Spleen (tissue), 11 donors: ENCODE measurements at regions not wholly inside any gene's neighbourhood (a gene's known extent, or its start where the extent isn't known, plus 50 kb on each side); places are given as distances from the start of the nearest gene placed in this dataset.

Source experiments
- DNase-seq: peaks from one replicate; pipeline ENCODE4 v3.0.0-alpha.2; 2020
- H3K27ac ChIP-seq, 8 donors: fragments of 200-600 bp; sonication (generic) in 7 of 8; 1 replicate in 4 of 8; 2 replicates in 4 of 8; pipeline versions ENCODE4 v1.5.0 to v1.8.0; 2016 to 2021; ENCODE audit warnings: inconsistent platforms in 4 of 8, mild to moderate bottlenecking in 4 of 8, moderate library complexity in 1 of 8
- H3K27me3 ChIP-seq, 7 donors: fragments of 200-600 bp; sonication (generic) in 6 of 7; replicated peaks in 1 of 7; 1 replicate in 4 of 7; 2 replicates in 3 of 7; pipeline versions ENCODE4 v1.5.0 to v1.8.0; 2016 to 2021; ENCODE audit warnings: inconsistent platforms in 3 of 7, mild to moderate bottlenecking in 1 of 7
- H3K36me3 ChIP-seq, 6 donors: fragments of 200-600 bp; sonication (generic) in 5 of 6; 1 replicate in 4 of 6; 2 replicates in 2 of 6; pipeline versions ENCODE4 v1.5.0 to v1.8.0; 2016 to 2021; ENCODE audit warnings: inconsistent platforms in 2 of 6
- H3K4me1 ChIP-seq, 6 donors: fragments of 200-600 bp; sonication (generic) in 5 of 6; 1 replicate in 3 of 6; 2 replicates in 3 of 6; pipeline versions ENCODE4 v1.5.0 to v1.8.0; 2016 to 2021; ENCODE audit warnings: inconsistent platforms in 3 of 6
- H3K4me3 ChIP-seq, 8 donors: fragments of 200-600 bp; sonication (generic) in 7 of 8; 1 replicate in 4 of 8; 2 replicates in 4 of 8; pipeline versions ENCODE4 v1.5.0 to v1.8.0; 2016 to 2021; ENCODE audit warnings: inconsistent platforms in 4 of 8, mild to moderate bottlenecking in 4 of 8, moderate library complexity in 2 of 8
- H3K9me3 ChIP-seq, 8 donors: fragments of 200-600 bp; sonication (generic) in 7 of 8; 1 replicate in 4 of 8; 2 replicates in 4 of 8; pipeline versions ENCODE4 v1.5.0 to v1.8.0; 2016 to 2021; ENCODE audit warnings: inconsistent platforms in 4 of 8
- CTCF ChIP-seq, 11 experiments: fragments of 200-600 bp in 7 of 11; fragments of 450-650 bp in 4 of 11; sonication (generic) in 4 of 11; IDR thresholded peaks in 8 of 11; conservative IDR thresholded peaks in 3 of 11; 1 replicate in 7 of 11; 2 replicates in 4 of 11; pipeline versions ENCODE4 v1.4.0 to v1.8.0; 2016 to 2021; ENCODE audit warnings: antibody characterized with exemption in 11 of 11, inconsistent platforms in 4 of 11, mild to moderate bottlenecking in 1 of 11
- POLR2A ChIP-seq, 3 donors: fragments of 450-650 bp; IDR thresholded peaks; one replicate each; pipeline ENCODE4 v1.5.1; 2017; ENCODE audit warnings: antibody characterized with exemption in 3 of 3, mild to moderate bottlenecking in 1 of 3
- POLR2AphosphoS5 ChIP-seq, 3 donors: sonication (generic); formaldehyde crosslinking; IDR thresholded peaks; one replicate each; pipeline ENCODE4 v1.5.1; 2017; ENCODE audit warnings: antibody characterized with exemption in 3 of 3
- WGBS, 5 donors: extraction: QIAGEN DNeasy Blood & Tissue Kit in 3 of 5; methylation state at CpG; one replicate each; pipeline versions ENCODE4 v1.1.5 to v1.1.7; 2013 to 2018; 5-methylcytosine and 5-hydroxymethylcytosine counted together
- intact Hi-C: fragments of 100-400 bp; cut with DNase I; formaldehyde crosslinking; loops from one replicate; pipeline ENCODE4 v1.15.0; 2023; ENCODE audit warnings: low total_unique reads
- donor health status: healthy with polysubstance abuse.
- donor health status: DM: no; HTN: no; CAD: no; lungs with moderate emphysema.
- donor health status: DM: no; HTN: no; CAD: no.
- donor health status: Bipolar disorder and iron deficiency.
- donor health status: healthy.
- donor health status: DM: no; HTN: no; CAD: no.
- donor health status: DM: yes; HTN: yes; CAD: no.

GRCh38 chr5:3313569-3313968, 282.1 kb upstream of the IRX1 start:
- intact Hi-C loops = no loop called here
- TF ChIP-seq POLR2AphosphoS5 (IDR thresholded peaks at IDR 0.05) (no peak), POLR2A (IDR thresholded peaks at IDR 0.05) (no peak), CTCF (IDR thresholded peaks at IDR 0.05 in 8 of 11, conservative IDR thresholded peaks at IDR 0.05 in 3 of 11) (no peak)
- H3K9me3 ChIP-seq = peaks cover 0 to 31% (median 17%) of the 10 kb centered on the region in 8 donors
- no peaks in the 10 kb centered on the region for H3K36me3 ChIP-seq
- WGBS, 5 donors = 76 to 86% (median 84%) methylated on average over 4 of the region's 4 CpGs
- H3K27ac ChIP-seq = no peak overlapping the region
- H3K27me3 ChIP-seq = no peaks in the 10 kb centered on the region
- H3K4me1 ChIP-seq = no peaks in the 10 kb centered on the region
- no peak overlapping the region for H3K4me3 ChIP-seq
- no peak for DNase-seq

GRCh38 chr5:3312299-3312698, 283.3 kb upstream of the IRX1 start:
- intact Hi-C loops = no loop called here
- Histone ChIP-seq H3K4me1 (no peaks in the 10 kb centered on the region), H3K27ac (no peak overlapping the region), H3K36me3 (no peaks in the 10 kb centered on the region), H3K4me3 (no peak overlapping the region), H3K9me3 (peaks cover 0 to 38% (median 17%) of the 10 kb centered on the region in 8 donors), H3K27me3 (no peaks in the 10 kb centered on the region)
- 61 to 89% (median 69%) methylated on average over 5 to 6 of the region's 6 CpGs for WGBS, 5 donors
- TF ChIP-seq POLR2A (IDR thresholded peaks at IDR 0.05) = no peak
- TF ChIP-seq POLR2AphosphoS5 (IDR thresholded peaks at IDR 0.05) = no peak
- TF ChIP-seq CTCF (IDR thresholded peaks at IDR 0.05 in 8 of 11, conservative IDR thresholded peaks at IDR 0.05 in 3 of 11) = no peak
- DNase-seq = no peak

- peaks cover 0 to 38% (median 17%) of the 10 kb centered on the region in 8 donors for H3K9me3 ChIP-seq
- intact Hi-C loops = no loop called here
- WGBS, 5 donors = 71 to 79% (median 74%) methylated on average over 8 of the region's 8 CpGs
- no peak for DNase-seq
- no peaks in the 10 kb centered on the region for H3K4me1 ChIP-seq
- H3K27me3 ChIP-seq = no peaks in the 10 kb centered on the region
- no peaks in the 10 kb centered on the region for H3K36me3 ChIP-seq
- no peak for TF ChIP-seq CTCF (IDR thresholded peaks at IDR 0.05 in 8 of 11, conservative IDR thresholded peaks at IDR 0.05 in 3 of 11)
- no peak for TF ChIP-seq POLR2AphosphoS5 (IDR thresholded peaks at IDR 0.05)
- TF ChIP-seq POLR2A (IDR thresholded peaks at IDR 0.05) = no peak
- H3K27ac ChIP-seq = no peak overlapping the region
- no peak overlapping the region for H3K4me3 ChIP-seq
Measured at GRCh38 chr5:3311433-3311832, 284.2 kb upstream of the IRX1 start.

GRCh38 chr5:3310541-3311261, 284.9 kb upstream of the IRX1 start:
- TF ChIP-seq POLR2A (IDR thresholded peaks at IDR 0.05) (no peak), CTCF (IDR thresholded peaks at IDR 0.05 in 8 of 11, conservative IDR thresholded peaks at IDR 0.05 in 3 of 11) (no peak), POLR2AphosphoS5 (IDR thresholded peaks at IDR 0.05) (no peak)
- WGBS, 5 donors = 85 to 89% (median 87%) methylated on average over 26 of the region's 26 CpGs
- intact Hi-C loops = no loop called here
- DNase-seq = no peak
- no peaks in the 10 kb centered on the region for H3K4me1 ChIP-seq
- H3K27ac ChIP-seq = no peak overlapping the region
- H3K9me3 ChIP-seq = peaks cover 0 to 38% (median 17%) of the 10 kb centered on the region in 8 donors
- H3K27me3 ChIP-seq = no peaks in the 10 kb centered on the region
- no peaks in the 10 kb centered on the region for H3K36me3 ChIP-seq
- H3K4me3 ChIP-seq = no peak overlapping the region
